OCI-LY3 (cell line): ENCODE measurements at regions not wholly inside any gene's neighbourhood (a gene's known extent, or its start where the extent isn't known, plus 50 kb on each side); places are given as distances from the start of the nearest gene placed in this dataset.
"Not testable (repeated sequence)": the region's sequence is repeated elsewhere in the genome, so short reads cannot be mapped to it uniquely, and the experiment has no call there.

ENCODE experiments used
- H2AFZ ChIP-seq: fragments of 200-600, 300-600 bp; shearing (Covaris generic); 2 replicates; pipeline ENCODE4 v1.6.0; 2014; ENCODE audit warnings: antibody characterized with exemption, low read depth, low read length
- H3K27ac ChIP-seq: fragments of 200-600, 300-600 bp; sonication (generic); 2 replicates; pipeline ENCODE4 v1.5.1; 2014; ENCODE audit warnings: mild to moderate bottlenecking, low read length, moderate library complexity, mixed read lengths
- H3K27me3 ChIP-seq: fragments of 200-600, 300-600 bp; sonication (generic); 2 replicates; pipeline ENCODE4 v1.6.1; 2014; ENCODE audit warnings: low read depth, low read length, mixed read lengths
- H3K36me3 ChIP-seq: fragments of 200-600, 300-600 bp; sonication (generic); replicated peaks from 2 replicates; pipeline ENCODE3; 2014; ENCODE audit warnings: low read depth, low read length, mixed read lengths
- H3K4me1 ChIP-seq: fragments of 300-600, 200-600 bp; sonication (generic); 2 replicates; pipeline ENCODE4 v1.6.1; 2014; ENCODE audit warnings: low read length, mixed read lengths
- H3K4me2 ChIP-seq: fragments of 200-600, 300-600 bp; sonication (generic); 2 replicates; pipeline ENCODE4 v1.6.1; 2014; ENCODE audit warnings: low read length, mixed read lengths
- H3K4me3 ChIP-seq: fragments of 300-600, 200-600 bp; sonication (generic); 2 replicates; pipeline ENCODE4 v1.5.1; 2014; ENCODE audit warnings: antibody characterized with exemption, mild to moderate bottlenecking, low read length, moderate library complexity
- H3K79me2 ChIP-seq: fragments of 300-600, 200-600 bp; shearing (Covaris generic); 2 replicates; pipeline ENCODE4 v1.6.1; 2014; ENCODE audit warnings: mild to moderate bottlenecking, low read length, mixed read lengths
- H3K9ac ChIP-seq: fragments of 300-600, 200-600 bp; shearing (Covaris generic); 2 replicates; pipeline ENCODE4 v1.6.0; 2014; ENCODE audit warnings: mild to moderate bottlenecking, low read length, moderate library complexity
- H3K9me3 ChIP-seq: fragments of 200-600, 300-600 bp; shearing (Covaris generic); 2 replicates; pipeline ENCODE4 v1.6.1; 2014; ENCODE audit warnings: low read length, mixed read lengths; ENCODE audit not compliant: insufficient read depth
- H4K20me1 ChIP-seq: fragments of 200-600, 300-600 bp; sonication (generic); 2 replicates; pipeline ENCODE4 v1.6.1; 2016; ENCODE audit warnings: low read length, mixed read lengths; ENCODE audit not compliant: insufficient read depth
- EZH2phosphoT487 ChIP-seq: fragments of 200-600 bp; shearing (Covaris generic); IDR thresholded peaks from 2 replicates; pipeline ENCODE4 v1.6.1; 2018; ENCODE audit warnings: antibody characterized with exemption, mixed run types, low read depth
- TF ChIP-seq, protein P1 (sequence below): fragments of 200-600, 300-600 bp; sonication (generic); IDR thresholded peaks from 2 replicates; pipeline ENCODE4 v1.5.1; 2014; ENCODE audit warnings: antibody characterized with exemption, low read length, low read depth

GRCh38 chr14:81772381-81772780, 238.7 kb upstream of the SEL1L start:
- no peak for TF ChIP-seq EZH2phosphoT487
- TF ChIP-seq, protein P1, sequence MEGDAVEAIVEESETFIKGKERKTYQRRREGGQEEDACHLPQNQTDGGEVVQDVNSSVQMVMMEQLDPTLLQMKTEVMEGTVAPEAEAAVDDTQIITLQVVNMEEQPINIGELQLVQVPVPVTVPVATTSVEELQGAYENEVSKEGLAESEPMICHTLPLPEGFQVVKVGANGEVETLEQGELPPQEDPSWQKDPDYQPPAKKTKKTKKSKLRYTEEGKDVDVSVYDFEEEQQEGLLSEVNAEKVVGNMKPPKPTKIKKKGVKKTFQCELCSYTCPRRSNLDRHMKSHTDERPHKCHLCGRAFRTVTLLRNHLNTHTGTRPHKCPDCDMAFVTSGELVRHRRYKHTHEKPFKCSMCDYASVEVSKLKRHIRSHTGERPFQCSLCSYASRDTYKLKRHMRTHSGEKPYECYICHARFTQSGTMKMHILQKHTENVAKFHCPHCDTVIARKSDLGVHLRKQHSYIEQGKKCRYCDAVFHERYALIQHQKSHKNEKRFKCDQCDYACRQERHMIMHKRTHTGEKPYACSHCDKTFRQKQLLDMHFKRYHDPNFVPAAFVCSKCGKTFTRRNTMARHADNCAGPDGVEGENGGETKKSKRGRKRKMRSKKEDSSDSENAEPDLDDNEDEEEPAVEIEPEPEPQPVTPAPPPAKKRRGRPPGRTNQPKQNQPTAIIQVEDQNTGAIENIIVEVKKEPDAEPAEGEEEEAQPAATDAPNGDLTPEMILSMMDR, result no peak
- H3K27ac ChIP-seq, result no peak overlapping the region
- no peak overlapping the region for H3K4me3 ChIP-seq
- no peak overlapping the region for H3K4me2 ChIP-seq
- no peaks in the 10 kb centered on the region for H3K36me3 ChIP-seq
- no peak overlapping the region for H3K9ac ChIP-seq
- H3K9me3 ChIP-seq, result no peaks in the 10 kb centered on the region
- 0 out of 2 replicates have a peak, but pooled peaks cover 2% of the 10 kb centered on the region for H3K4me1 ChIP-seq
- no peaks in the 10 kb centered on the region for H4K20me1 ChIP-seq
- H2AFZ ChIP-seq, result no peak overlapping the region
- no peaks in the 10 kb centered on the region for H3K79me2 ChIP-seq
- H3K27me3 ChIP-seq, result no peaks in the 10 kb centered on the region

- TF ChIP-seq, protein P1, result no peak
- no peak for TF ChIP-seq EZH2phosphoT487
- H3K36me3 ChIP-seq, result no peaks in the 10 kb centered on the region
- H2AFZ ChIP-seq, result no peak overlapping the region
- H3K4me2 ChIP-seq, result no peak overlapping the region
- no peaks in the 10 kb centered on the region for H3K9me3 ChIP-seq
- H3K4me3 ChIP-seq, result no peak overlapping the region
- no peaks in the 10 kb centered on the region for H3K4me1 ChIP-seq
- H3K79me2 ChIP-seq, result no peaks in the 10 kb centered on the region
- H4K20me1 ChIP-seq, result no peaks in the 10 kb centered on the region
- H3K9ac ChIP-seq, result no peak overlapping the region
- no peaks in the 10 kb centered on the region for H3K27me3 ChIP-seq
- no peak overlapping the region for H3K27ac ChIP-seq
These were observed 242.9 kb upstream of the SEL1L start for GRCh38 chr14:81776531-81776930.

DNA sequence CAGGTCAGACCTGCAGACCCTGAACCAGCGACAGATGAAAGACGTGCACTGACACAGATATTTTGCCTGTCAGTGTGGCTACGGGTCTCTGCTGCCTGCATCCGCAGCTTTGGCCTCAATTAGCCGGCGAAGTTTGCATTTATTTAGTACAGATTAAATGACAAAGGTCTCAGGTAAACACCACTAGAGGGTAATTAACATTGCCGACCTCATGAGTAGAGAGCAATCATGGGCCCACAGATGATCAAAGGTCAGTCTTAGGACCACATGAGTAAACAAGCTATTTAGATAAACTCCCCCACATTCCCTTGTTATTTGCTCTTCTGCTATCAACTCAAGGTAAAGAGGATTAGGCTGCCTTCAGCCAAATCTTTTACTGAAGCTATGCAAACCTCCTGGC, 248.1 kb upstream of the SEL1L start:
- H3K79me2 ChIP-seq, H3K4me3 ChIP-seq, H3K27ac ChIP-seq, H4K20me1 ChIP-seq, H3K9ac ChIP-seq, H3K36me3 ChIP-seq, H3K4me2 ChIP-seq, H3K4me1 ChIP-seq, H2AFZ ChIP-seq, H3K27me3 ChIP-seq, H3K9me3 ChIP-seq: not testable (repeated sequence)

GRCh38 chr14:81784084-81784483, 250.4 kb upstream of the SEL1L start:
- Histone ChIP-seq H3K27ac (no peak overlapping the region), H3K4me3 (no peak overlapping the region), H3K4me2 (no peak overlapping the region)

More at GRCh38 chr14:81784084-81784483, 250.4 kb upstream of the SEL1L start:
- H3K79me2 ChIP-seq, result no peaks in the 10 kb centered on the region
- peaks cover 5% of the 10 kb centered on the region; the same call in 1 of the 2 replicates for H3K4me1 ChIP-seq
- TF ChIP-seq, protein P1, result no peak
- no peak for TF ChIP-seq EZH2phosphoT487
- H3K9ac ChIP-seq, result no peak overlapping the region
- H3K9me3 ChIP-seq, result no peaks in the 10 kb centered on the region
- H2AFZ ChIP-seq, result no peak overlapping the region
- no peaks in the 10 kb centered on the region for H3K36me3 ChIP-seq
- H3K27me3 ChIP-seq, result no peaks in the 10 kb centered on the region
- H4K20me1 ChIP-seq, result no peaks in the 10 kb centered on the region
